ENCODE measurements at regions not wholly inside any gene's neighbourhood (a gene's known extent, or its start where the extent isn't known, plus 50 kb on each side); places are given as distances from the start of the nearest gene placed in this dataset.

GRCh38 chr14:43169722-43170121 lies 1337.4 kb downstream of the FSCB start:
- TF ChIP-seq POLR2AphosphoS5 (IDR thresholded peaks at IDR 0.05; ENCODE audit: low read depth): no peak
- TF ChIP-seq CTCF (conservative IDR thresholded peaks at IDR 0.05; ENCODE audit: low read depth in 2 of 2): no peak
- TF ChIP-seq EZH2 (IDR thresholded peaks at IDR 0.05; ENCODE audit: low read depth, unreplicated experiment): no peak
- no peak for TF ChIP-seq NANOG (IDR thresholded peaks at IDR 0.05; ENCODE audit: borderline replicate concordance)

Data from GM23338 (cell line).